ENCODE measurements at regions not wholly inside any gene's neighbourhood (a gene's known extent, or its start where the extent isn't known, plus 50 kb on each side); places are given as distances from the start of the nearest gene placed in this dataset.
A peak's percentile ranks its signal among the peaks of the same experiment; 100 is the strongest.

- Histone ChIP-seq H3K79me2 (ENCODE audit: control insufficient read depth, insufficient read depth, low read length, unreplicated experiment) (no peaks in the 10 kb centered on the region), H3K27ac (ENCODE audit: low read depth, low read length) (no peak overlapping the region), H2AFZ (ENCODE audit: low read length, unreplicated experiment) (no peak overlapping the region), H3K27me3 (ENCODE audit: insufficient read depth, low read length) (no peaks in the 10 kb centered on the region), H3K36me3 (ENCODE audit: insufficient read depth, low read length) (no peaks in the 10 kb centered on the region), H3K4me3 (ENCODE audit: low read depth, low read length) (no peak overlapping the region), H3K4me1 (ENCODE audit: control insufficient read depth, insufficient read depth, low read length, unreplicated experiment) (peaks cover 28% of the 10 kb centered on the region)
Measured at GRCh38 chr22:27418261-27418660, 383.3 kb downstream of the MN1 start.

- no peak overlapping the region for H3K27ac ChIP-seq (ENCODE audit: low read depth, low read length)
- H3K4me1 ChIP-seq (ENCODE audit: control insufficient read depth, insufficient read depth, low read length, unreplicated experiment), result peaks cover 28% of the 10 kb centered on the region
- no peak overlapping the region for H2AFZ ChIP-seq (ENCODE audit: low read length, unreplicated experiment)
- H3K36me3 ChIP-seq (ENCODE audit: insufficient read depth, low read length), result no peaks in the 10 kb centered on the region
- H3K79me2 ChIP-seq (ENCODE audit: control insufficient read depth, insufficient read depth, low read length, unreplicated experiment), result no peaks in the 10 kb centered on the region
- H3K27me3 ChIP-seq (ENCODE audit: insufficient read depth, low read length), result no peaks in the 10 kb centered on the region
- no peak overlapping the region for H3K4me3 ChIP-seq (ENCODE audit: low read depth, low read length)
Measured at GRCh38 chr22:27419473-27419872, 382.1 kb downstream of the MN1 start.

DNA sequence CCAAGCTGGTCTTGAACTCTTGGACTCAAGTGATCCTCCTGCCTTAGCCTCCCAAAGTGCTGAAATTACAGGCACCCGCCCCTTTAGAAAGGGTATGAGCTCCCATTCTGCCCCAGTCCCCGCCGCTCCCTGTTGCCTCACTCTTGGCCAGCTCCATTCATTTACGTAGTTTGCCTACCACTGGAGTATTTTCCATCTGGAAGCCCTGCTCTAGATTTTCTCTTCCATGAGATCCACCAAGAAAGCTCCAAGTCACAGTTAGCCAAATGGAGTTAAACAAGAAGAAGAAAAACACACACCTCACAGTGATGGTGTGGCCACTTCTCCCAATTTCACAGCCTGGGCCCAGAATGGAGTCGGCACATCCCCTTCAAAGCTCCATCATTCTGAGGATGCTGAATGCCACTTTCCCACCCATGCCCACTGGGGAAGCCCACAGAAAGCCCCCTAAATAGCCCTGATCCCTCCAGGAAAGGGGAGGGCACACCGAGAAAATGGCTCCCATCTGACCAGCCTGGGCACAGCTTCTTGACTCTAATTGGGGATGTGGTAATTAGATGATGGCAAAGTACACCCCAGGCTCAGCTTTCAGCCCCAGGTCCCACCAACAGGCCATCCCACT lies 381.2 kb downstream of the MN1 start:
- Histone ChIP-seq H3K4me1 (ENCODE audit: control insufficient read depth, insufficient read depth, low read length, unreplicated experiment) (peaks cover 28% of the 10 kb centered on the region), H3K4me3 (ENCODE audit: low read depth, low read length) (no peak overlapping the region), H3K27me3 (ENCODE audit: insufficient read depth, low read length) (no peaks in the 10 kb centered on the region), H3K36me3 (ENCODE audit: insufficient read depth, low read length) (no peaks in the 10 kb centered on the region), H3K79me2 (ENCODE audit: control insufficient read depth, insufficient read depth, low read length, unreplicated experiment) (no peaks in the 10 kb centered on the region), H2AFZ (ENCODE audit: low read length, unreplicated experiment) (no peak overlapping the region), H3K27ac (ENCODE audit: low read depth, low read length) (peak overlapping the region; percentile 14; the same call in 1 of the 2 replicates)

GRCh38 chr22:27420817-27421361 lies 380.7 kb downstream of the MN1 start:
- Histone ChIP-seq H3K79me2 (ENCODE audit: control insufficient read depth, insufficient read depth, low read length, unreplicated experiment) (no peaks in the 10 kb centered on the region), H3K4me3 (ENCODE audit: low read depth, low read length) (peak overlapping the region; percentile 66), H3K4me1 (ENCODE audit: control insufficient read depth, insufficient read depth, low read length, unreplicated experiment) (peaks cover 28% of the 10 kb centered on the region), H3K27ac (ENCODE audit: low read depth, low read length) (peak overlapping the region; percentile 36; the same call in 1 of the 2 replicates), H3K36me3 (ENCODE audit: insufficient read depth, low read length) (no peaks in the 10 kb centered on the region), H2AFZ (ENCODE audit: low read length, unreplicated experiment) (peak overlapping the region; percentile 17), H3K27me3 (ENCODE audit: insufficient read depth, low read length) (no peaks in the 10 kb centered on the region)

- Histone ChIP-seq H3K27ac (ENCODE audit: low read depth, low read length) (no peak overlapping the region), H3K27me3 (ENCODE audit: insufficient read depth, low read length) (no peaks in the 10 kb centered on the region), H2AFZ (ENCODE audit: low read length, unreplicated experiment) (no peak overlapping the region), H3K79me2 (ENCODE audit: control insufficient read depth, insufficient read depth, low read length, unreplicated experiment) (no peaks in the 10 kb centered on the region), H3K4me3 (ENCODE audit: low read depth, low read length) (no peak overlapping the region), H3K36me3 (ENCODE audit: insufficient read depth, low read length) (no peaks in the 10 kb centered on the region), H3K4me1 (ENCODE audit: control insufficient read depth, insufficient read depth, low read length, unreplicated experiment) (peaks cover 20% of the 10 kb centered on the region)
Measured at GRCh38 chr22:27422442-27422841, 379.1 kb downstream of the MN1 start.

DNA sequence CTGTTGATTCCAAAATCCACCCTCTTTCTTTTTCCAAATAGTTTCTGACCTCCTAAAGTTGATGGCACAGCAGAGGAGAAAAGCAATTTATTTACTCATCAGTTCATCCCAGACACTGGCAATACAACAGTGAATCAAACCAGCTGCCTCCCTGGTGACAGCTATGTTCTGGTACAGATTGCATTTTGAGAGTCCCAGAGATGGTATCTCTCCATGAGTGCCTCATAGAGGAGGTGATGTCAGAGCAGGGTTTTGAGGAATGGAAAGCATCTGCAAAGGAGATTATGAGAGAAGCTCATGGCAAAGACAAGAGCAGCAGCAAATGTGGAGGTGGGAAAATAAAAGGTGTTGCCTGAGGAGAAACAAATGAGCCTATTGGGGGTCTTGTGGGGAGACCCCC lies 377.2 kb downstream of the MN1 start:
- Histone ChIP-seq H3K27me3 (ENCODE audit: insufficient read depth, low read length) (no peaks in the 10 kb centered on the region), H3K79me2 (ENCODE audit: control insufficient read depth, insufficient read depth, low read length, unreplicated experiment) (no peaks in the 10 kb centered on the region), H3K4me1 (ENCODE audit: control insufficient read depth, insufficient read depth, low read length, unreplicated experiment) (peaks cover 19% of the 10 kb centered on the region), H3K4me3 (ENCODE audit: low read depth, low read length) (no peak overlapping the region), H3K36me3 (ENCODE audit: insufficient read depth, low read length) (no peaks in the 10 kb centered on the region), H3K27ac (ENCODE audit: low read depth, low read length) (no peak overlapping the region), H2AFZ (ENCODE audit: low read length, unreplicated experiment) (no peak overlapping the region)

DNA sequence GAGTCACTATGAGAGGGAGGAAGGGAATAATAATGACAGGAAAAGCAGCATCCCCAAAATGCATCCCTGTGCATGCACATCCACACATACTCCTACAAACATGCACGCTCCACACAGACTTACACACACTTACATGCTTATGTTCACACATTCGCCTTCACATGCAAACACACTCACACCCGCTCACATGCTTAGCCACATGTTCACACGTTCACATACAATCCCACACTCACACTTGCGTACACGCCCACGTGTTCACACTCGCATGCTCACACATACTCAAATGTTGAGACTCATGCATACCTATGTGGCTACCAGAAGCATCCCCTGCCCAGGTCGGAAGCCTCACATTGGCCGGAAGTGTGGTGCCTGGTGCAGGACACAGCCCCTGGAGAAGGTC lies 372.1 kb downstream of the MN1 start:
- Histone ChIP-seq H3K27ac (ENCODE audit: low read depth, low read length) (no peak overlapping the region), H2AFZ (ENCODE audit: low read length, unreplicated experiment) (no peak overlapping the region), H3K36me3 (ENCODE audit: insufficient read depth, low read length) (no peaks in the 10 kb centered on the region), H3K27me3 (ENCODE audit: insufficient read depth, low read length) (no peaks in the 10 kb centered on the region), H3K4me3 (ENCODE audit: low read depth, low read length) (no peak overlapping the region), H3K4me1 (ENCODE audit: control insufficient read depth, insufficient read depth, low read length, unreplicated experiment) (no peaks in the 10 kb centered on the region), H3K79me2 (ENCODE audit: control insufficient read depth, insufficient read depth, low read length, unreplicated experiment) (no peaks in the 10 kb centered on the region)

DNA sequence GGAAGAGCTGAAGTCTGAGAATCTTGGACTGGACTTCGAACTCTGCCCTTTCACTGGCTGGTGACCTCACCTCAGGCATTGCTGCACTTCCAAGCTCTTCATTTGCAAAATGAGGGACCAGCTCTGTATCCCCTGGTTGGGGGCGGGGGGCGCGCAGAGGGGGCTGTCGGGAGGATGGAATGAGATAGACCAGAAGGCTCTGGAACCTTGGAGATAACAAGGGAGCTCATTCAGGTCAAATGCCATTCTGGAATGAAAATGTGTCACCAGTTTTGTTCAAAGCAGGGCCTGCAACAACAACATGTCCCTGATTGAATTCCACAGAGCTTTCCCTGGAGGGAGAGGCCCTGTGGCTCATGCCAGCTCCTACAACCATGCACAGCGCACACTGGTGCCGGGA lies 370.5 kb downstream of the MN1 start:
- Histone ChIP-seq H3K4me3 (ENCODE audit: low read depth, low read length) (no peak overlapping the region), H3K36me3 (ENCODE audit: insufficient read depth, low read length) (no peaks in the 10 kb centered on the region)

GRCh38 chr22:27431896-27432295 lies 369.7 kb downstream of the MN1 start:
- Histone ChIP-seq H3K27me3 (ENCODE audit: insufficient read depth, low read length) (no peaks in the 10 kb centered on the region), H3K27ac (ENCODE audit: low read depth, low read length) (no peak overlapping the region), H2AFZ (ENCODE audit: low read length, unreplicated experiment) (no peak overlapping the region), H3K4me1 (ENCODE audit: control insufficient read depth, insufficient read depth, low read length, unreplicated experiment) (no peaks in the 10 kb centered on the region), H3K79me2 (ENCODE audit: control insufficient read depth, insufficient read depth, low read length, unreplicated experiment) (no peaks in the 10 kb centered on the region), H3K4me3 (ENCODE audit: low read depth, low read length) (no peak overlapping the region), H3K36me3 (ENCODE audit: insufficient read depth, low read length) (no peaks in the 10 kb centered on the region)

More for the DNA sequence above, 370.5 kb downstream of the MN1 start:
- H2AFZ ChIP-seq (ENCODE audit: low read length, unreplicated experiment), result no peak overlapping the region
- no peaks in the 10 kb centered on the region for H3K4me1 ChIP-seq (ENCODE audit: control insufficient read depth, insufficient read depth, low read length, unreplicated experiment)
- no peak overlapping the region for H3K27ac ChIP-seq (ENCODE audit: low read depth, low read length)
- no peaks in the 10 kb centered on the region for H3K79me2 ChIP-seq (ENCODE audit: control insufficient read depth, insufficient read depth, low read length, unreplicated experiment)
- H3K27me3 ChIP-seq (ENCODE audit: insufficient read depth, low read length), result no peaks in the 10 kb centered on the region

GRCh38 chr22:27433099-27433498 lies 368.5 kb downstream of the MN1 start:
- H2AFZ ChIP-seq (ENCODE audit: low read length, unreplicated experiment), result no peak overlapping the region
- no peaks in the 10 kb centered on the region for H3K79me2 ChIP-seq (ENCODE audit: control insufficient read depth, insufficient read depth, low read length, unreplicated experiment)
- H3K27ac ChIP-seq (ENCODE audit: low read depth, low read length), result no peak overlapping the region
- no peaks in the 10 kb centered on the region for H3K36me3 ChIP-seq (ENCODE audit: insufficient read depth, low read length)
- H3K27me3 ChIP-seq (ENCODE audit: insufficient read depth, low read length), result no peaks in the 10 kb centered on the region
- no peak overlapping the region for H3K4me3 ChIP-seq (ENCODE audit: low read depth, low read length)
- no peaks in the 10 kb centered on the region for H3K4me1 ChIP-seq (ENCODE audit: control insufficient read depth, insufficient read depth, low read length, unreplicated experiment)

- H3K79me2 ChIP-seq (ENCODE audit: control insufficient read depth, insufficient read depth, low read length, unreplicated experiment), result no peaks in the 10 kb centered on the region
- no peak overlapping the region for H3K4me3 ChIP-seq (ENCODE audit: low read depth, low read length)
- no peaks in the 10 kb centered on the region for H3K36me3 ChIP-seq (ENCODE audit: insufficient read depth, low read length)
- peaks cover 1% of the 10 kb centered on the region for H3K4me1 ChIP-seq (ENCODE audit: control insufficient read depth, insufficient read depth, low read length, unreplicated experiment)
- no peaks in the 10 kb centered on the region for H3K27me3 ChIP-seq (ENCODE audit: insufficient read depth, low read length)
- H2AFZ ChIP-seq (ENCODE audit: low read length, unreplicated experiment), result no peak overlapping the region
- no peak overlapping the region for H3K27ac ChIP-seq (ENCODE audit: low read depth, low read length)
Measured at GRCh38 chr22:27433585-27434190, 367.9 kb downstream of the MN1 start.
